GM19239 (cell line): ENCODE measurements at regions not wholly inside any gene's neighbourhood (a gene's known extent, or its start where the extent isn't known, plus 50 kb on each side); places are given as distances from the start of the nearest gene placed in this dataset.

Experiments
- DNase-seq: peaks from one replicate; pipeline ENCODE4 v3.0.0; 2011; ENCODE audit warnings: low spot score; ENCODE audit not compliant: insufficient read length
- FAIRE-seq: peaks from 2 replicates; lab custom pipeline; 2011; peaks lifted over from hg19 to GRCh38; lab: Jason Lieb, UNC

- DNase-seq (no peak), FAIRE-seq (no peak)
These were observed 292.2 kb downstream of the MN1 start for GRCh38 chr22:27509132-27509920.

GRCh38 chr22:27510024-27510423 lies 291.5 kb downstream of the MN1 start:
- FAIRE-seq (no peak), DNase-seq (no peak)

GRCh38 chr22:27512283-27512761 lies 289.2 kb downstream of the MN1 start:
- FAIRE-seq (no peak), DNase-seq (no peak)

GRCh38 chr22:27513021-27513420 lies 288.5 kb downstream of the MN1 start:
- no peak for FAIRE-seq
- DNase-seq = no peak

GRCh38 chr22:27514601-27515523 lies 286.7 kb downstream of the MN1 start:
- no peak for DNase-seq
- no peak for FAIRE-seq

- no peak for DNase-seq
- no peak for FAIRE-seq
These were observed 284.0 kb downstream of the MN1 start for GRCh38 chr22:27517361-27518155.

- DNase-seq (no peak), FAIRE-seq (no peak)
These were observed 282.8 kb downstream of the MN1 start for GRCh38 chr22:27518531-27519340.

- no peak for DNase-seq
- no peak for FAIRE-seq
These were observed 277.8 kb downstream of the MN1 start for GRCh38 chr22:27523711-27524110.

GRCh38 chr22:27525711-27526110 lies 275.8 kb downstream of the MN1 start:
- FAIRE-seq (no peak), DNase-seq (no peak)

- DNase-seq (no peak), FAIRE-seq (no peak)
These were observed 274.7 kb downstream of the MN1 start for GRCh38 chr22:27526901-27527300.

- no peak for FAIRE-seq
These were observed 269.6 kb downstream of the MN1 start for GRCh38 chr22:27531782-27532530.

GRCh38 chr22:27533105-27533745 lies 268.3 kb downstream of the MN1 start:
- no peak for FAIRE-seq
- no peak for DNase-seq

More at GRCh38 chr22:27531782-27532530, 269.6 kb downstream of the MN1 start:
- no peak for DNase-seq

- DNase-seq (no peak), FAIRE-seq (no peak)
These were observed 266.8 kb downstream of the MN1 start for GRCh38 chr22:27534720-27535125.

- DNase-seq (no peak), FAIRE-seq (no peak)
These were observed 266.1 kb downstream of the MN1 start for GRCh38 chr22:27535452-27535851.

GRCh38 chr22:27537501-27537900 lies 264.1 kb downstream of the MN1 start:
- no peak for FAIRE-seq

GRCh38 chr22:27538666-27539065 lies 262.9 kb downstream of the MN1 start:
- DNase-seq (no peak), FAIRE-seq (no peak)

More at GRCh38 chr22:27537501-27537900, 264.1 kb downstream of the MN1 start:
- no peak for DNase-seq

GRCh38 chr22:27540247-27540646 lies 261.3 kb downstream of the MN1 start:
- FAIRE-seq (no peak), DNase-seq (no peak)
